ENCODE measurements at regions not wholly inside any gene's neighbourhood (a gene's known extent, or its start where the extent isn't known, plus 50 kb on each side); places are given as distances from the start of the nearest gene placed in this dataset.

- no peak overlapping the region for H3K4me3 ChIP-seq (replicated peaks in 1 of 3; ENCODE audit: insufficient read depth in 1 of 3, low read depth in 2 of 3, low read length in 3 of 3)
- 0 out of 5 replicates have a peak, but pooled peaks cover 0 to 3% of the 10 kb centered on the region in 2 experiments for H3K27me3 ChIP-seq (ENCODE audit: control insufficient read depth in 1 of 2, insufficient read depth in 2 of 2, low read length in 2 of 2)
- no TSS peak for BruUV-seq (replicated peaks)
- under 1% methylated on average over 5 of the region's 5 CpGs for WGBS (ENCODE audit: low lambda C conversion rate)
- no peaks in the 10 kb centered on the region for H3K9me3 ChIP-seq (ENCODE audit: low read length)
- CTCF ChIA-PET (ENCODE audit: low intra/inter-chr PET ratio, low total read pairs) = no interaction called here
- no peaks in the 10 kb centered on the region for H3K79me2 ChIP-seq (ENCODE audit: insufficient read depth, low read length)
- no peak overlapping the region for H3K27ac ChIP-seq (ENCODE audit: extremely low read length, insufficient read depth, low read length)
- intact Hi-C loops (cut with micrococcal nuclease; ENCODE audit: unreplicated experiment) = no loop called here
- no peak for FAIRE-seq
- no peak overlapping the region for H3K4me2 ChIP-seq (ENCODE audit: low read depth, low read length)
- H2AFZ ChIP-seq (ENCODE audit: low read length) = no peak overlapping the region
- no peak for DNase-seq (ENCODE audit: low spot score)
- in situ Hi-C loops (cut with HindIII; ENCODE audit: extremely low pct_ligation_motif_present, low pct_unique_long_range_greater_than_20kb) = no loop called here
- ATAC-seq = no peak
- no peaks in the 10 kb centered on the region for H4K20me1 ChIP-seq (ENCODE audit: insufficient read depth, low read length)
- H3K36me3 ChIP-seq (replicated peaks in 1 of 2; ENCODE audit: control insufficient read depth in 1 of 2, insufficient read depth in 2 of 2, low read length in 2 of 2) = no peaks in the 10 kb centered on the region
- POLR2A ChIA-PET = no interaction called here
- H3K4me1 ChIP-seq (ENCODE audit: insufficient read depth, low read length) = no peaks in the 10 kb centered on the region
- H3K9ac ChIP-seq (ENCODE audit: insufficient read depth, low read depth, low read length) = no peak overlapping the region
- TF ChIP-seq CHCHD3 (CRISPR knock-in tag; IDR thresholded peaks at IDR 0.05) (no peak), ZFY (CRISPR knock-in tag; IDR thresholded peaks at IDR 0.05) (no peak), NR3C1 (CRISPR knock-in tag; IDR thresholded peaks at IDR 0.05) (no peak), ZNF503 (CRISPR knock-in tag; IDR thresholded peaks at IDR 0.05) (no peak), TBX3 (IDR thresholded peaks at IDR 0.05; ENCODE audit: borderline replicate concordance) (no peak), CBFB (CRISPR knock-in tag; IDR thresholded peaks at IDR 0.05) (no peak), ZFX (CRISPR knock-in tag; IDR thresholded peaks at IDR 0.05; ENCODE audit: low read depth) (no peak), HDAC1 (CRISPR knock-in tag; IDR thresholded peaks at IDR 0.05) (no peak), ZBTB14 (CRISPR knock-in tag; IDR thresholded peaks at IDR 0.05) (no peak), ZHX2 (IDR thresholded peaks at IDR 0.05; ENCODE audit: low read depth) (no peak), ZHX2 (CRISPR knock-in tag; IDR thresholded peaks at IDR 0.05; ENCODE audit: borderline replicate concordance) (no peak), ATF7-NPFF (CRISPR knock-in tag; IDR thresholded peaks at IDR 0.05; ENCODE audit: low read depth) (no peak), HOXD1 (CRISPR knock-in tag; IDR thresholded peaks at IDR 0.05) (no peak), CSRNP1 (CRISPR knock-in tag; IDR thresholded peaks at IDR 0.05) (no peak), MEIS1 (CRISPR knock-in tag; IDR thresholded peaks at IDR 0.05; ENCODE audit: borderline replicate concordance) (no peak), CREBL2 (CRISPR knock-in tag; IDR thresholded peaks at IDR 0.05; ENCODE audit: borderline replicate concordance) (no peak)
Observed at GRCh38 chr4:180437601-180438000, 1805.6 kb upstream of the TENM3 start.

All from HepG2 (cell line).